ENCODE measurements at regions not wholly inside any gene's neighbourhood (a gene's known extent, or its start where the extent isn't known, plus 50 kb on each side); places are given as distances from the start of the nearest gene placed in this dataset.

DNA sequence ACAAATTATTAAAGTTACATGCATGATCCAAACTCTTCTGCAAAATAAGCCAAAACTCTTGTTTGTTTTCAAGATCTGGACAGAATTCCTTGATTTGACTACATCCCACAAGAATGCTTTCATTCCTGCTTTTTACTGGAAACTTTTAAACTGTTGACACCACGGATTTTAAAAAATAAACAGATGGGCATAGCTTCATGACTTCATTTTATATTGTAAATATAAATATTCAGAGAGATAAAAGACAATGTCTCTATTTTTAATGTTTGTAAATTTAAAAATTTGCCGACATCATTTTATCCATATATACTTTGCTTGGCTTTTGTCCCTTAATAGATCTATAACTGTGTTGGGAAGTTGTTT, 134.3 kb upstream of the DCN start:
- Histone ChIP-seq H3K27ac (peak overlapping the region; percentile 24), H3K4me3 (no peak overlapping the region), H3K9me3 (ENCODE audit: low read depth) (no peaks in the 10 kb centered on the region), H3K4me1 (ENCODE audit: insufficient read depth) (no peaks in the 10 kb centered on the region), H3K27me3 (no peaks in the 10 kb centered on the region), H4K20me1 (ENCODE audit: insufficient read depth, poor library complexity, severe bottlenecking) (no peaks in the 10 kb centered on the region), H3K4me2 (no peak overlapping the region), H3K36me3 (replicated peaks; ENCODE audit: insufficient read depth, low read depth) (no peaks in the 10 kb centered on the region), H3K9me2 (replicated peaks; ENCODE audit: insufficient read depth) (no peaks in the 10 kb centered on the region), H2AFZ (no peak overlapping the region), H3K79me2 (no peaks in the 10 kb centered on the region)
- DNase-seq (ENCODE audit: low spot score): no peak
- 47% methylated on average over 2 of the region's 2 CpGs for WGBS (ENCODE audit: low lambda C conversion rate, missing lambda C conversion rate)
- TF ChIP-seq EZH2 (IDR thresholded peaks at IDR 0.05; ENCODE audit: borderline replicate concordance) (no peak), EZH2phosphoT487 (IDR thresholded peaks at IDR 0.05; ENCODE audit: low read depth, severe bottlenecking, unreplicated experiment) (no peak)
- TF ChIP-seq, protein P1, sequence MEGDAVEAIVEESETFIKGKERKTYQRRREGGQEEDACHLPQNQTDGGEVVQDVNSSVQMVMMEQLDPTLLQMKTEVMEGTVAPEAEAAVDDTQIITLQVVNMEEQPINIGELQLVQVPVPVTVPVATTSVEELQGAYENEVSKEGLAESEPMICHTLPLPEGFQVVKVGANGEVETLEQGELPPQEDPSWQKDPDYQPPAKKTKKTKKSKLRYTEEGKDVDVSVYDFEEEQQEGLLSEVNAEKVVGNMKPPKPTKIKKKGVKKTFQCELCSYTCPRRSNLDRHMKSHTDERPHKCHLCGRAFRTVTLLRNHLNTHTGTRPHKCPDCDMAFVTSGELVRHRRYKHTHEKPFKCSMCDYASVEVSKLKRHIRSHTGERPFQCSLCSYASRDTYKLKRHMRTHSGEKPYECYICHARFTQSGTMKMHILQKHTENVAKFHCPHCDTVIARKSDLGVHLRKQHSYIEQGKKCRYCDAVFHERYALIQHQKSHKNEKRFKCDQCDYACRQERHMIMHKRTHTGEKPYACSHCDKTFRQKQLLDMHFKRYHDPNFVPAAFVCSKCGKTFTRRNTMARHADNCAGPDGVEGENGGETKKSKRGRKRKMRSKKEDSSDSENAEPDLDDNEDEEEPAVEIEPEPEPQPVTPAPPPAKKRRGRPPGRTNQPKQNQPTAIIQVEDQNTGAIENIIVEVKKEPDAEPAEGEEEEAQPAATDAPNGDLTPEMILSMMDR (IDR thresholded peaks at IDR 0.05; ENCODE audit: poor library complexity): no peak

DNA sequence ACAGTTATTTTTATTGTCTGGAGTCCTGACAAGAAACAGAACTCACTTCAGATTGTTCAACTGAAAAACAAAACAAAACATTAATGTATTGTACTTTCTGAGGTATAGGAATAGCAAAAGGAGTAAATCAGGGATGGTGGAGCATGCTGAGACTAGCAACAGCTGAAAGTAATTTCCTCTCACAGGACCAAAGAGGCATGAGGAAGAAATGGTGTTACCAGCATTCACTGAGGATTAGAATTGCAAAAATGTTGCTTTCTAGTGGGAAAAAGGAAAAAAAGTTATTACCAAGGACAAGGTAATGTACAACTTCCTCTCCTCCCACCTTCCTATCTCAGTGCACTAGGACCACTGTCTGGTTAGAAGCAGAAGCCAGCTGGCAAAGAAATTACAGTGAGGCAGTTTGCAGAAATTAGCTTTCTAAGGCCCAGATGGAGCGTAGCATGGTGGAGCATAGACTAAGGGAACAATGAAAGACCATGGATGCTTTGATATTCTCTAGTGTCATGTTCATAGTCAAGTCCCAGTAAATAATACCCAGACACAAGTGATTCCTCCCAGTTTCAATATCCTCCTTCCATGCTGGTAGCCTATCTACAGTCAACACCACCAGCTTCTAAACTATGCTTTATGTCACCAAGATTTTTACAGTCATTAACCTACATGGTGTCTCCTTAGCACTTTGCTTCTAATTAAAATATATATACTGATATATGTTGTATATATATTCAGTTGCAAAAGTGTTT, 133.7 kb upstream of the DCN start:
- no peaks in the 10 kb centered on the region for H3K79me2 ChIP-seq
- H3K4me2 ChIP-seq: no peak overlapping the region
- no peaks in the 10 kb centered on the region for H4K20me1 ChIP-seq (ENCODE audit: insufficient read depth, poor library complexity, severe bottlenecking)
- no peaks in the 10 kb centered on the region for H3K9me3 ChIP-seq (ENCODE audit: low read depth)
- H3K27me3 ChIP-seq: no peaks in the 10 kb centered on the region
- no peak overlapping the region for H3K4me3 ChIP-seq
- DNase-seq (ENCODE audit: low spot score): no peak
- no peaks in the 10 kb centered on the region for H3K36me3 ChIP-seq (replicated peaks; ENCODE audit: insufficient read depth, low read depth)
- peak overlapping the region; percentile 25 for H3K27ac ChIP-seq
- WGBS (ENCODE audit: low lambda C conversion rate, missing lambda C conversion rate): 92% methylated on average over 1 of the region's 1 CpG
- H2AFZ ChIP-seq: no peak overlapping the region
- no peak for TF ChIP-seq EZH2phosphoT487 (IDR thresholded peaks at IDR 0.05; ENCODE audit: low read depth, severe bottlenecking, unreplicated experiment)
- TF ChIP-seq, protein P1 (IDR thresholded peaks at IDR 0.05; ENCODE audit: poor library complexity): no peak
- no peak for TF ChIP-seq EZH2 (IDR thresholded peaks at IDR 0.05; ENCODE audit: borderline replicate concordance)
- no peaks in the 10 kb centered on the region for H3K9me2 ChIP-seq (replicated peaks; ENCODE audit: insufficient read depth)
- no peaks in the 10 kb centered on the region for H3K4me1 ChIP-seq (ENCODE audit: insufficient read depth)

DNA sequence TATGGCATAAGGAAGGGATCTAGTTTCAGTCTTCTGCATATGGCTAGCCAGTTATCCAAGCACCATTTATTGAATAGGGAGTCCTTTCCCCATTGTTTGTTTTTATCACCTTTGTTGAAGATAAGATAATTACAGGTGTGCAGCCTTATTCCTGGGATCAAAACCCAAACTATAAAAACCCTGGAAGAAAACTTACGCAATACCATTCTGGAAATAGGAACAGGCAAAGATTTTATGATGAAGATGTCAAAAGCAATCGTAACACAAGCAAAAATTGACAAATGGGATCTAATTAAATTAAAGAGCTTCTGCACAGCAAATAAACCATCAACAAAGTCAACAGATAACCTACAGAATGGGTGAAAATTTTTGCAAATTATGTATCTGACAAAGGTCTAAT, 128.5 kb upstream of the DCN start:
- 90% methylated on average over 2 of the region's 2 CpGs for WGBS (ENCODE audit: low lambda C conversion rate, missing lambda C conversion rate)
- TF ChIP-seq EZH2 (IDR thresholded peaks at IDR 0.05; ENCODE audit: borderline replicate concordance) (no peak), EZH2phosphoT487 (IDR thresholded peaks at IDR 0.05; ENCODE audit: low read depth, severe bottlenecking, unreplicated experiment) (no peak)
- TF ChIP-seq, protein P1 (IDR thresholded peaks at IDR 0.05; ENCODE audit: poor library complexity): no peak

More for the DNA sequence above, 128.5 kb upstream of the DCN start:
- no peaks in the 10 kb centered on the region for H3K27me3 ChIP-seq
- H3K4me1 ChIP-seq (ENCODE audit: insufficient read depth): no peaks in the 10 kb centered on the region
- H3K36me3 ChIP-seq (replicated peaks; ENCODE audit: insufficient read depth, low read depth): no peaks in the 10 kb centered on the region
- H3K27ac ChIP-seq: no peak overlapping the region
- H3K4me3 ChIP-seq: no peak overlapping the region
- H3K9me2 ChIP-seq (replicated peaks; ENCODE audit: insufficient read depth): no peaks in the 10 kb centered on the region
- H3K79me2 ChIP-seq: no peaks in the 10 kb centered on the region
- no peak overlapping the region for H2AFZ ChIP-seq
- no peaks in the 10 kb centered on the region for H4K20me1 ChIP-seq (ENCODE audit: insufficient read depth, poor library complexity, severe bottlenecking)
- no peaks in the 10 kb centered on the region for H3K9me3 ChIP-seq (ENCODE audit: low read depth)
- no peak for DNase-seq (ENCODE audit: low spot score)
- no peak overlapping the region for H3K4me2 ChIP-seq

Measured in hepatocyte (in vitro differentiated cells).